ENCODE measurements at regions not wholly inside any gene's neighbourhood (a gene's known extent, or its start where the extent isn't known, plus 50 kb on each side); places are given as distances from the start of the nearest gene placed in this dataset.
A peak's percentile ranks its signal among the peaks of the same experiment; 100 is the strongest.

GRCh38 chr12:130031041-130031440, 127.2 kb upstream of the TMEM132D start:
- intact Hi-C loops (cut with DNase I) = no loop called here
- peaks cover 37% of the 10 kb centered on the region for H3K27me3 ChIP-seq
- H3K4me3 ChIP-seq = no peak overlapping the region
- no peaks in the 10 kb centered on the region for H3K36me3 ChIP-seq
- no peak for DNase-seq
- H3K4me1 ChIP-seq = no peaks in the 10 kb centered on the region
- H3K9me3 ChIP-seq = no peaks in the 10 kb centered on the region
- no peak for ATAC-seq
- TF ChIP-seq CTCF (IDR thresholded peaks at IDR 0.05) = no peak
- no peak overlapping the region for H3K27ac ChIP-seq

GRCh38 chr12:130031571-130032189, 127.9 kb upstream of the TMEM132D start:
- intact Hi-C loops (cut with DNase I) = no loop called here
- peak; percentile 93 for TF ChIP-seq CTCF (IDR thresholded peaks at IDR 0.05)
- H3K4me1 ChIP-seq = no peaks in the 10 kb centered on the region
- H3K4me3 ChIP-seq = no peak overlapping the region
- H3K36me3 ChIP-seq = no peaks in the 10 kb centered on the region
- H3K9me3 ChIP-seq = no peaks in the 10 kb centered on the region
- H3K27ac ChIP-seq = no peak overlapping the region
- H3K27me3 ChIP-seq = peaks cover 37% of the 10 kb centered on the region
- peak; percentile 73 for ATAC-seq
- no peak for DNase-seq

GRCh38 chr12:130041983-130042812, 120.1 kb upstream of the FZD10 start:
- peak; percentile 84 for TF ChIP-seq CTCF (IDR thresholded peaks at IDR 0.05)
- Histone ChIP-seq H3K27ac (no peak overlapping the region), H3K27me3 (peaks cover 52% of the 10 kb centered on the region), H3K4me3 (no peak overlapping the region), H3K36me3 (no peaks in the 10 kb centered on the region), H3K9me3 (no peaks in the 10 kb centered on the region), H3K4me1 (no peaks in the 10 kb centered on the region)
- DNase-seq (peak; percentile 75), ATAC-seq (peak; percentile 77)
- intact Hi-C loops (cut with DNase I) = no loop called here

GRCh38 chr12:130043685-130044406, 118.4 kb upstream of the FZD10 start:
- intact Hi-C loops (cut with DNase I) = no loop called here
- no peaks in the 10 kb centered on the region for H3K36me3 ChIP-seq
- DNase-seq (no peak), ATAC-seq (no peak)
- H3K27ac ChIP-seq = no peak overlapping the region
- H3K27me3 ChIP-seq = peaks cover 59% of the 10 kb centered on the region
- H3K4me3 ChIP-seq = no peak overlapping the region
- H3K4me1 ChIP-seq = no peaks in the 10 kb centered on the region
- no peak for TF ChIP-seq CTCF (IDR thresholded peaks at IDR 0.05)
- H3K9me3 ChIP-seq = no peaks in the 10 kb centered on the region

- Histone ChIP-seq H3K36me3 (no peaks in the 10 kb centered on the region), H3K4me1 (no peaks in the 10 kb centered on the region), H3K4me3 (no peak overlapping the region), H3K9me3 (no peaks in the 10 kb centered on the region), H3K27me3 (peaks cover 55% of the 10 kb centered on the region), H3K27ac (no peak overlapping the region)
- DNase-seq (no peak), ATAC-seq (no peak)
- no peak for TF ChIP-seq CTCF (IDR thresholded peaks at IDR 0.05)
- intact Hi-C loops (cut with DNase I) = loop anchor here (5.0 kb wide), 1 partner anchor 287 kb away; no protein-coding TSS in a partner anchor
Observed at GRCh38 chr12:130044991-130045621, 117.2 kb upstream of the FZD10 start.

Data from upper lobe of right lung (tissue), 1 donor.